Kidney (tissue), 13 donors: ENCODE measurements at regions not wholly inside any gene's neighbourhood (a gene's known extent, or its start where the extent isn't known, plus 50 kb on each side); places are given as distances from the start of the nearest gene placed in this dataset.
"Not testable (repeated sequence)": the region's sequence is repeated elsewhere in the genome, so short reads cannot be mapped to it uniquely, and the experiment has no call there.

Source experiments
- DNase-seq, 5 donors: peaks; one replicate each; pipeline ENCODE4 v3.0.0-alpha.2; 2013 to 2020
- FAIRE-seq: peaks from 2 replicates; lab custom pipeline; 2012; peaks lifted over from hg19 to GRCh38; lab: Jason Lieb, UNC
- H3K27ac ChIP-seq, 2 donors: one replicate each; pipeline ENCODE4 v1.7.0; 2013; ENCODE audit warnings: low read depth in 2 of 2, low read length in 2 of 2, inconsistent platforms in 1 of 2
- H3K27me3 ChIP-seq: one replicate; pipeline ENCODE4 v1.7.1; 2013; ENCODE audit warnings: low read length, inconsistent platforms; ENCODE audit not compliant: control insufficient read depth, insufficient read depth
- H3K36me3 ChIP-seq, 3 donors: one replicate each; pipeline versions ENCODE4 v1.7.0 to v1.7.1; 2013; ENCODE audit warnings: low read length in 3 of 3, control low read depth in 1 of 3, inconsistent platforms in 1 of 3; ENCODE audit not compliant: insufficient read depth in 3 of 3, control insufficient read depth in 2 of 3
- H3K4me1 ChIP-seq, 3 donors: one replicate each; pipeline versions ENCODE4 v1.7.0 to v1.7.1; 2013; ENCODE audit warnings: low read length in 3 of 3, inconsistent platforms in 1 of 3, low read depth in 1 of 3; ENCODE audit not compliant: control insufficient read depth in 2 of 3, insufficient read depth in 2 of 3
- H3K4me3 ChIP-seq, 3 donors: one replicate each; pipeline versions ENCODE4 v1.7.0 to v1.8.1; 2013; ENCODE audit warnings: low read length in 3 of 3, control low read depth in 1 of 3, inconsistent platforms in 1 of 3
- H3K9ac ChIP-seq, 3 donors: one replicate each; pipeline versions ENCODE4 v1.7.0 to v1.7.1; 2013; ENCODE audit warnings: low read length in 3 of 3, control low read depth in 1 of 3, inconsistent platforms in 1 of 3
- H3K9me3 ChIP-seq, 3 donors: one replicate each; pipeline versions ENCODE4 v1.7.0 to v1.7.1; 2013; ENCODE audit warnings: low read length in 3 of 3, control low read depth in 1 of 3, inconsistent platforms in 1 of 3; ENCODE audit not compliant: control insufficient read depth in 2 of 3, insufficient read depth in 1 of 3
- intact Hi-C: fragments of 100-400 bp; cut with DNase I; formaldehyde crosslinking; loops from one replicate; pipeline ENCODE4 v1.11.1; 2022
- TF ChIP-seq, protein P1 (sequence below): IDR thresholded peaks from 3 replicates; pipeline ENCODE4 v1.5.1; 2012; ENCODE audit warnings: mild to moderate bottlenecking, moderate library complexity, borderline replicate concordance; ENCODE audit not compliant: insufficient read depth; ENCODE audit errors: extremely low read depth
- donor health status: control.
- donor health status: control.
- donor health status: control.
- donor health status: control.
- donor health status: control.
- donor health status: DM: yes; HTN: yes; CAD: no.
- donor health status: Normal renal cell carcinoma (clear cell type).

- Histone ChIP-seq H3K36me3 (no peaks in the 10 kb centered on the region), H3K9me3 (no peaks in the 10 kb centered on the region), H3K27me3 (no peaks in the 10 kb centered on the region), H3K4me1 (no peaks in the 10 kb centered on the region), H3K9ac (no peak overlapping the region), H3K4me3 (no peak overlapping the region), H3K27ac (no peak overlapping the region)
- intact Hi-C loops, result no loop called here
- TF ChIP-seq, protein P1, sequence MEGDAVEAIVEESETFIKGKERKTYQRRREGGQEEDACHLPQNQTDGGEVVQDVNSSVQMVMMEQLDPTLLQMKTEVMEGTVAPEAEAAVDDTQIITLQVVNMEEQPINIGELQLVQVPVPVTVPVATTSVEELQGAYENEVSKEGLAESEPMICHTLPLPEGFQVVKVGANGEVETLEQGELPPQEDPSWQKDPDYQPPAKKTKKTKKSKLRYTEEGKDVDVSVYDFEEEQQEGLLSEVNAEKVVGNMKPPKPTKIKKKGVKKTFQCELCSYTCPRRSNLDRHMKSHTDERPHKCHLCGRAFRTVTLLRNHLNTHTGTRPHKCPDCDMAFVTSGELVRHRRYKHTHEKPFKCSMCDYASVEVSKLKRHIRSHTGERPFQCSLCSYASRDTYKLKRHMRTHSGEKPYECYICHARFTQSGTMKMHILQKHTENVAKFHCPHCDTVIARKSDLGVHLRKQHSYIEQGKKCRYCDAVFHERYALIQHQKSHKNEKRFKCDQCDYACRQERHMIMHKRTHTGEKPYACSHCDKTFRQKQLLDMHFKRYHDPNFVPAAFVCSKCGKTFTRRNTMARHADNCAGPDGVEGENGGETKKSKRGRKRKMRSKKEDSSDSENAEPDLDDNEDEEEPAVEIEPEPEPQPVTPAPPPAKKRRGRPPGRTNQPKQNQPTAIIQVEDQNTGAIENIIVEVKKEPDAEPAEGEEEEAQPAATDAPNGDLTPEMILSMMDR, result no peak
- DNase-seq (no peak), FAIRE-seq (no peak)
These were observed 54.5 kb upstream of the NOX4 start for GRCh38 chr11:89545691-89546090.

DNA sequence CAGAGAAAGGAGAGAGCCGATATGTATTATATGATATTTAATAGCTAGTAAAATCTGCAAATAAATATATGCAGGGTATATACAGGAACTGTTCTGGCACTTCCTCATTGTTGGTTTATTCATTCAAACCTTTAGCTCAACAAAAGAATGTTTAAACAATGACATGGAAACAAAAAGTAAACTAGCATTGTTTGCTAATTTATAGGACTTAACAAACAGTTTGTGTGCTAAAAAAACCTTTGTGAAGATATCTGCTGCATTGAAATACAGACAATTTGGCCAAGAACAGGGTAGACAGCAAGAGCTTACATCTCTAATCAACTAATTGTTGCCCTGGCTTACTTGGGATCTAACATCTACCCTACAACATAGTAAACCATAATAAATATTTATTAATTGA is 64.6 kb upstream of the NOX4 start:
- intact Hi-C loops, H3K4me1 ChIP-seq, H3K36me3 ChIP-seq, FAIRE-seq, H3K9me3 ChIP-seq, H3K27ac ChIP-seq, H3K9ac ChIP-seq, DNase-seq, H3K27me3 ChIP-seq, H3K4me3 ChIP-seq: not testable (repeated sequence)

DNA sequence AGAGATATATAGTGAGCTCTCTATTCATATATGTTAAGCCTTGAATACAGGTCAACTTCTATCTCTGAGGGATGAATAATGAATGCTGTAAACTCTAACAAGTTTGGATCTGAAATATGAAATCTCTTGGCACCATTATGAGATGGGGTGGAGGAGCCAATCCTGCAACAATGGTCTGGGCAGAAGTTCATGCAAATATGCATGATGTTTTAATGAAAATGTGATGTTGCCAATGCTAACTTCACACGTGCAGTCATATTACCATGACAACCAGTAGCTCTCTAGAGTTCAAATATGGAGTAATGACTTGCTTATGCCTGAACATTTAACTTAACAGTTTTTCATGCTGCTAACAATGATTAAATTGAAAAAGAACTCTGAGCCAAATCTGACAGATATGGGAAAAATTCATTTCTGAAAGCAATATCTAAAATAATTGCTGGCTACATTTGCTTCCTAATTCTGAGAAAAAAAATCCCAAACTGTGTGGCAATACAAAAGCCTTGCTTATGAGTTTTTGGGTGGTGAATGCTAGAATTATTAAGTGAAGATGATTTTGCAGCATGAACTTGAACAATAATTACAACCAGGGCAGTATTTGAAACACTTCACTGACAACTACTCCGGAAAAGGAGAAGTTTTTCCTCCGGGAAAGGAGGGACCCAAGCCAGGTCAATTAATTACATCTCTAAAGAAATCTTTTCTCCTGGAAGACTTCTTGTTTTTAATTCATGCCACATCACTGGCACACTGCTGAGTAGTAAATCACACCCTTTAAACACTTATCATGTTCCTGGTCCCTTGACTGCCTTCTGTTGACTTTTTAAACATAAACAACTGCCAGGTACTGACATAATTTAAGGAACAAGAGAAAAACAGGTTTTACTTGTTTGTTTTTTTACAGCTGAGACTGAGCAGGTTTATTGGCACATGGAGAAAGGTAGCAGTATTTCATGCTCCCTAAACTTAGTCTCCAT is 65.8 kb upstream of the NOX4 start:
- H3K27ac ChIP-seq, H3K4me1 ChIP-seq, H3K9me3 ChIP-seq, intact Hi-C loops, H3K4me3 ChIP-seq, H3K27me3 ChIP-seq, H3K36me3 ChIP-seq, H3K9ac ChIP-seq: not testable (repeated sequence)
- FAIRE-seq, result peak; percentile 79
- peak in 3 of 5 donors; percentile 10 to 84 (median 82) for DNase-seq

DNA sequence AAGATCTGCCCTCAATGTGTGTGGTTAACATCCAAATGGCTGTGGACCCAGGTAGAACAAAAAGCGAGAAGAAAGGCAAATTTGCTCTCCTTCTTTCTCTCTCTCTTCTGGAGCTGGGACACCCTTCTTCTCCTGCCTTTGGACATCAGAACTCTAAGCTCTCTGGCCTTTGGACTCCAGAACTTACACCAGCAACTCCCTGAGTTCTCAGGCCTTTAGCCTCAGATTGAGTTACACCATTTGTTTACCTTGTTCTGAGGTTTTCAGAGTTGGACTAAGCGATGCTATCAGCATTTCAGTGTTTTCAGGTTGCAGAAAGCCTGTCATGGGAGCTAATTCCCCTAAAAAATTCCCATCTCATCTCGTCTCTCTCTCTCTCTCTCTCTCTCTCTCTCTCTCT is 69.4 kb upstream of the NOX4 start:
- H3K36me3 ChIP-seq, intact Hi-C loops, H3K27ac ChIP-seq, H3K27me3 ChIP-seq, H3K9ac ChIP-seq, H3K4me1 ChIP-seq, H3K9me3 ChIP-seq, H3K4me3 ChIP-seq, FAIRE-seq: not testable (repeated sequence)
- peak in 2 of 5 donors; percentile 10 to 13 for DNase-seq

- H3K4me3 ChIP-seq, H3K36me3 ChIP-seq, intact Hi-C loops, DNase-seq, H3K4me1 ChIP-seq, FAIRE-seq, H3K9ac ChIP-seq, H3K27ac ChIP-seq, H3K27me3 ChIP-seq, H3K9me3 ChIP-seq: not testable (repeated sequence)
These were observed 71.6 kb upstream of the NOX4 start for GRCh38 chr11:89562731-89563130.
